GM12878 (cell line): ENCODE measurements at regions not wholly inside any gene's neighbourhood (a gene's known extent, or its start where the extent isn't known, plus 50 kb on each side); places are given as distances from the start of the nearest gene placed in this dataset.

ENCODE experiments used
- ATAC-seq: fragments of 200-7000 bp; cut with Tn5 transposase; 3 replicates; pipeline ENCODE4 v1.9.1; 2020; ENCODE audit warnings: mild to moderate bottlenecking, moderate library complexity
- BruUV-seq: library from RNA; stranded (reverse); fragments of 400-500 nt; replicated peaks from 2 replicates; lab custom pipeline; 2021; lab: Mats Ljungman, UMichigan
- CTCF ChIA-PET: fragments of 300-600 bp; sonication (Branson Sonifier 250); formaldehyde crosslinking; extraction: SDS; loops from one replicate; lab custom pipeline; 2021; ENCODE audit warnings: inconsistent platforms; lab: Yijun Ruan, JAX
- POLR2A ChIA-PET: fragments of 350-600 bp; formaldehyde crosslinking; extraction: SDS; loops from one replicate; lab custom pipeline; 2021; ENCODE audit warnings: inconsistent platforms; lab: Charles Lee
- RAD21 ChIA-PET: fragments of 300-600 bp; sonication (Branson Sonifier 250); formaldehyde crosslinking; loops from one replicate; lab custom pipeline; 2023; ENCODE audit warnings: antibody characterized with exemption; ENCODE audit not compliant: unreplicated experiment; lab: Charles Lee
- SMC1A ChIA-PET: fragments of 300-600 bp; sonication (Branson Sonifier 250); formaldehyde crosslinking; loops from one replicate; lab custom pipeline; 2023; ENCODE audit not compliant: unreplicated experiment, uncharacterized antibody; lab: Charles Lee
- DNase-seq: peaks from one replicate; pipeline ENCODE4 v3.0.0-alpha.2; 2011; ENCODE audit warnings: low read depth, low spot score
- FAIRE-seq: peaks from 3 replicates; lab custom pipeline; 2011; peaks lifted over from hg19 to GRCh38; lab: Jason Lieb, UNC
- H2AFZ ChIP-seq: 2 replicates; pipeline ENCODE4 v1.6.0; 2011; ENCODE audit warnings: low read depth, low read length, control low read depth; ENCODE audit not compliant: control insufficient read depth
- H3K27ac ChIP-seq: 2 replicates; pipeline ENCODE4 v1.5.1; 2011; ENCODE audit warnings: control low read depth; ENCODE audit not compliant: control insufficient read depth, insufficient read depth
- H3K27me3 ChIP-seq, 2 experiments: replicated peaks in 1 of 2; 2 replicates each; pipeline versions ENCODE4 v1.6.0 to v1.6.1; 2011; ENCODE audit warnings: low read length in 1 of 2; ENCODE audit not compliant: control insufficient read depth in 2 of 2, insufficient read depth in 2 of 2
- H3K36me3 ChIP-seq, 2 experiments: 2 replicates each; pipeline ENCODE4 v1.5.1; 2011; ENCODE audit warnings: low read length in 1 of 2; ENCODE audit not compliant: control insufficient read depth in 2 of 2, insufficient read depth in 2 of 2
- H3K4me1 ChIP-seq: 2 replicates; pipeline ENCODE4 v1.6.1; 2011; ENCODE audit warnings: mild to moderate bottlenecking, low read length, moderate library complexity, mixed read lengths; ENCODE audit not compliant: control insufficient read depth, insufficient read depth
- H3K4me2 ChIP-seq: 2 replicates; pipeline ENCODE4 v1.6.0; 2011; ENCODE audit warnings: control low read depth; ENCODE audit not compliant: control insufficient read depth, insufficient read depth
- H3K4me3 ChIP-seq: fragments of 200-600 bp; sonication (generic); 2 replicates; pipeline ENCODE4 v1.5.1; 2016
- H3K79me2 ChIP-seq: 2 replicates; pipeline ENCODE4 v1.6.0; 2011; ENCODE audit warnings: low read length; ENCODE audit not compliant: control insufficient read depth, insufficient read depth
- H3K9ac ChIP-seq: 2 replicates; pipeline ENCODE4 v1.8.0; 2011; ENCODE audit warnings: low read length, control low read depth, mixed read lengths; ENCODE audit not compliant: control insufficient read depth, insufficient read depth
- H3K9me3 ChIP-seq: replicated peaks from 3 replicates; pipeline ENCODE4 v1.5.1; 2011; ENCODE audit warnings: mild to moderate bottlenecking, low read length; ENCODE audit not compliant: control insufficient read depth, insufficient read depth
- H4K20me1 ChIP-seq: 2 replicates; pipeline ENCODE4 v1.6.0; 2011; ENCODE audit not compliant: control insufficient read depth, insufficient read depth
- ATF7 ChIP-seq: fragments of 450-650 bp; IDR thresholded peaks from 2 replicates; pipeline ENCODE4 v1.6.1; 2016; ENCODE audit warnings: low read depth, mild to moderate bottlenecking
- DPF2 ChIP-seq: fragments of 450-650 bp; IDR thresholded peaks from 2 replicates; pipeline ENCODE4 v1.6.1; 2017; ENCODE audit warnings: mild to moderate bottlenecking
- ELK1 ChIP-seq: IDR thresholded peaks from 2 replicates; pipeline ENCODE4 v1.6.1; 2012; ENCODE audit warnings: low read depth, low read length, improper control_type of control experiment
- EZH2 ChIP-seq: IDR thresholded peaks from 2 replicates; pipeline ENCODE4 v1.6.1; 2012; ENCODE audit warnings: low read depth, mild to moderate bottlenecking, control low read depth, inconsistent platforms, low read length, borderline replicate concordance; ENCODE audit not compliant: control insufficient read depth
- HDAC6 ChIP-seq: fragments of 200-600 bp; sonication (generic); IDR thresholded peaks from one replicate; pipeline ENCODE4 v1.8.0; 2017; ENCODE audit warnings: antibody characterized with exemption; ENCODE audit not compliant: unreplicated experiment
- IKZF2 ChIP-seq, 2 experiments: fragments of 450-650 bp; IDR thresholded peaks; 2 replicates each; pipeline ENCODE4 v1.6.1; 2017; ENCODE audit warnings: mild to moderate bottlenecking in 2 of 2, moderate library complexity in 2 of 2
- IRF5 ChIP-seq: fragments of 450-650 bp; IDR thresholded peaks from 2 replicates; pipeline ENCODE4 v1.6.1; 2017; ENCODE audit warnings: borderline replicate concordance
- JUNB ChIP-seq: IDR thresholded peaks from 2 replicates; pipeline ENCODE4 v1.6.1; 2016; ENCODE audit warnings: antibody characterized with exemption, mild to moderate bottlenecking
- NR2C2 ChIP-seq: IDR thresholded peaks from 2 replicates; pipeline ENCODE4 v1.6.1; 2011; ENCODE audit warnings: borderline replicate concordance, low read depth; ENCODE audit not compliant: control insufficient read depth, insufficient read length
- RAD21 ChIP-seq: IDR thresholded peaks from 2 replicates; pipeline ENCODE4 v1.6.1; 2011; ENCODE audit warnings: mild to moderate bottlenecking, low read depth, low read length, moderate library complexity; ENCODE audit not compliant: insufficient read depth
- RUNX3 ChIP-seq: IDR thresholded peaks from 2 replicates; pipeline ENCODE4 v1.6.1; 2012; ENCODE audit warnings: low read length, inconsistent platforms
- ZBTB33 ChIP-seq: fragments of 450-650 bp; IDR thresholded peaks from 2 replicates; pipeline ENCODE4 v1.6.1; 2017; ENCODE audit warnings: mild to moderate bottlenecking
- ZNF207 ChIP-seq: fragments of 450-650 bp; IDR thresholded peaks from 2 replicates; pipeline ENCODE4 v1.6.1; 2014; ENCODE audit warnings: antibody characterized with exemption, mild to moderate bottlenecking, borderline replicate concordance
- WGBS: methylation state at CpG from one replicate; pipeline ENCODE4 v1.1.6; 2016; ENCODE audit warnings: low lambda C conversion rate; ENCODE audit not compliant: insufficient replicate concordance, insufficient coverage; ENCODE audit errors: missing lambda C conversion rate; 5-methylcytosine and 5-hydroxymethylcytosine counted together
- in situ Hi-C: fragments of 300-500 bp; cut with MboI; formaldehyde crosslinking; loops from 9 replicates; pipeline ENCODE4 v1.14.3; 2018; ENCODE audit warnings: mixed read lengths
- intact Hi-C: fragments of 100-400 bp; cut with micrococcal nuclease; formaldehyde crosslinking; loops from one replicate; pipeline ENCODE4 v1.14.2; 2022; ENCODE audit not compliant: unreplicated experiment

GRCh38 chr1:17890815-17891191, 135.7 kb downstream of the ACTL8 start:
- Histone ChIP-seq H3K4me2 (no peak overlapping the region), H3K9ac (no peak overlapping the region), H3K9me3 (no peaks in the 10 kb centered on the region), H3K4me3 (no peak overlapping the region), H3K36me3 (no peaks in the 10 kb centered on the region), H3K4me1 (no peaks in the 10 kb centered on the region), H3K27me3 (no peaks in the 10 kb centered on the region), H3K27ac (no peak overlapping the region), H4K20me1 (no peaks in the 10 kb centered on the region), H3K79me2 (no peaks in the 10 kb centered on the region), H2AFZ (no peak overlapping the region)
- DNase-seq, result no peak
- no peak for FAIRE-seq
- 11% methylated on average over 7 of the region's 8 CpGs for WGBS
- ATAC-seq, result no peak
- BruUV-seq, result no TSS peak
- in situ Hi-C loops (no loop called here), intact Hi-C loops (no loop called here)
- RAD21 ChIA-PET, result no interaction called here
- CTCF ChIA-PET, result no interaction called here
- POLR2A ChIA-PET, result no interaction called here
- no peak for TF ChIP-seq HDAC6
- SMC1A ChIA-PET, result no interaction called here

GRCh38 chr1:17891205-17892110, 136.3 kb downstream of the ACTL8 start:
- BruUV-seq, result no TSS peak
- ChIA-PET CTCF (no interaction called here), RAD21 (no interaction called here), SMC1A (no interaction called here), POLR2A (no interaction called here)
- Histone ChIP-seq H3K9me3 (no peaks in the 10 kb centered on the region), H3K79me2 (no peaks in the 10 kb centered on the region), H2AFZ (no peak overlapping the region), H3K4me3 (no peak overlapping the region), H3K27me3 (no peaks in the 10 kb centered on the region), H3K4me1 (no peaks in the 10 kb centered on the region), H4K20me1 (no peaks in the 10 kb centered on the region), H3K36me3 (no peaks in the 10 kb centered on the region), H3K27ac (no peak overlapping the region), H3K9ac (no peak overlapping the region), H3K4me2 (no peak overlapping the region)
- FAIRE-seq (no peak), ATAC-seq (no peak), DNase-seq (no peak)
- 6% methylated on average over 9 of the region's 9 CpGs for WGBS
- in situ Hi-C loops (no loop called here), intact Hi-C loops (no loop called here)
- TF ChIP-seq RAD21 (no peak), ELK1 (no peak), JUNB (no peak), NR2C2 (no peak), DPF2 (no peak), ATF7 (no peak), HDAC6 (no peak), ZNF207 (no peak), IKZF2 (IDR thresholded peaks at IDR 0.05) (no peak), ZBTB33 (no peak), IRF5 (no peak), EZH2 (no peak), RUNX3 (no peak)
